B cell (primary cell): ENCODE measurements at regions not wholly inside any gene's neighbourhood (a gene's known extent, or its start where the extent isn't known, plus 50 kb on each side); places are given as distances from the start of the nearest gene placed in this dataset.

Experiments used
- ATAC-seq: fragments of 200-7000 bp; cut with Tn5 transposase; one replicate; pipeline ENCODE4 v1.10.0; 2021; ENCODE audit warnings: low read depth, mild to moderate bottlenecking, moderate number of reproducible peaks, moderate library complexity
- CTCF ChIA-PET: fragments of 350-600 bp; sonication (Branson Sonifier 250); formaldehyde crosslinking; loops from one replicate; lab custom pipeline; 2021; ENCODE audit warnings: antibody characterized with exemption, inconsistent platforms; lab: Charles Lee
- POLR2A ChIA-PET: fragments of 350-600 bp; sonication (Branson Sonifier 250); formaldehyde crosslinking; loops from one replicate; lab custom pipeline; 2021; ENCODE audit warnings: antibody characterized with exemption; lab: Charles Lee
- DNase-seq: peaks from one replicate; pipeline ENCODE4 v3.0.0; 2013
- H2AFZ ChIP-seq: 2 replicates; pipeline ENCODE4 v1.6.1; 2012; ENCODE audit warnings: mild to moderate bottlenecking, low read depth, low read length; ENCODE audit not compliant: insufficient read depth, poor library complexity, severe bottlenecking
- H3K27ac ChIP-seq, 2 donors: 1 replicate in 1 of 2; 2 replicates in 1 of 2; pipeline ENCODE4 v1.5.1; 2012 to 2013; ENCODE audit warnings: low read length in 2 of 2, mild to moderate bottlenecking in 2 of 2, moderate library complexity in 1 of 2
- H3K27me3 ChIP-seq, 4 experiments: fragments of 200-600 bp in 1 of 4; sonication (generic) in 1 of 4; replicated peaks in 1 of 4; 1 replicate in 2 of 4; 2 replicates in 2 of 4; pipeline versions ENCODE4 v1.6.1 to v1.7.0; 2013 to 2016; ENCODE audit warnings: low read length in 3 of 4, mild to moderate bottlenecking in 2 of 4, mixed read lengths in 1 of 4, moderate library complexity in 1 of 4; ENCODE audit not compliant: insufficient read depth in 4 of 4, control insufficient read depth in 3 of 4; ENCODE audit errors: control extremely low read depth in 1 of 4
- H3K36me3 ChIP-seq, 2 experiments: replicated peaks in 1 of 2; 1 replicate in 1 of 2; 2 replicates in 1 of 2; pipeline versions ENCODE4 v1.6.1 to v1.7.1; 2013; ENCODE audit warnings: low read length in 1 of 2; ENCODE audit not compliant: insufficient read depth in 2 of 2, control insufficient read depth in 1 of 2; ENCODE audit errors: control extremely low read depth in 1 of 2, extremely low read depth in 1 of 2
- H3K4me1 ChIP-seq, 2 donors: fragments of 200-600 bp in 1 of 2; sonication (generic) in 1 of 2; 1 replicate in 1 of 2; 2 replicates in 1 of 2; pipeline versions ENCODE4 v1.5.1 to v1.6.1; 2013 to 2017; ENCODE audit warnings: low read length in 2 of 2; ENCODE audit not compliant: control insufficient read depth in 2 of 2, insufficient read depth in 2 of 2
- H3K4me2 ChIP-seq: replicated peaks from 2 replicates; pipeline ENCODE3; 2012; ENCODE audit warnings: mild to moderate bottlenecking, low read depth, low read length; ENCODE audit not compliant: poor library complexity, severe bottlenecking
- H3K4me3 ChIP-seq, 5 experiments: fragments of 200-600 bp in 1 of 5; sonication (generic) in 1 of 5; 1 replicate in 3 of 5; 2 replicates in 2 of 5; pipeline versions ENCODE4 v1.5.1 to v1.7.0; 2011 to 2016; ENCODE audit warnings: low read length in 4 of 5, mild to moderate bottlenecking in 4 of 5, low read depth in 2 of 5, control low read depth in 1 of 5, moderate library complexity in 1 of 5; ENCODE audit not compliant: insufficient read depth in 1 of 5; ENCODE audit errors: control extremely low read depth in 1 of 5, extremely low read depth in 1 of 5
- H3K79me2 ChIP-seq: fragments of 200-600 bp; sonication (generic); one replicate; pipeline ENCODE4 v1.6.0; 2016; ENCODE audit warnings: low read length; ENCODE audit not compliant: control insufficient read depth, insufficient read depth
- H3K9ac ChIP-seq: fragments of 200-600 bp; sonication (generic); 2 replicates; pipeline ENCODE4 v1.6.1; 2017; ENCODE audit warnings: mild to moderate bottlenecking, low read length, moderate library complexity
- H3K9me3 ChIP-seq, 3 donors: one replicate each; pipeline versions ENCODE4 v1.6.1 to v1.7.1; 2013; ENCODE audit warnings: low read length in 2 of 3; ENCODE audit not compliant: control insufficient read depth in 2 of 3, insufficient read depth in 1 of 3; ENCODE audit errors: control extremely low read depth in 1 of 3
- H4K20me1 ChIP-seq: 2 replicates; pipeline ENCODE4 v1.6.0; 2012; ENCODE audit warnings: mild to moderate bottlenecking, low read length; ENCODE audit not compliant: insufficient read depth, control insufficient read depth, poor library complexity, severe bottlenecking
- H3K27ac Mint-ChIP-seq: one replicate; pipeline ENCODE4 v1.8.0; 2021; ENCODE audit warnings: mixed read lengths
- H3K27me3 Mint-ChIP-seq: one replicate; pipeline ENCODE4 v1.8.0; 2021; ENCODE audit warnings: mixed read lengths
- H3K4me1 Mint-ChIP-seq: one replicate; pipeline ENCODE4 v1.8.0; 2021; ENCODE audit warnings: mixed read lengths
- H3K4me3 Mint-ChIP-seq: one replicate; pipeline ENCODE4 v1.8.0; 2021; ENCODE audit warnings: mixed read lengths
- H3K9me3 Mint-ChIP-seq: one replicate; pipeline ENCODE4 v1.8.0; 2022; ENCODE audit warnings: mixed read lengths; ENCODE audit not compliant: insufficient read depth
- CTCF ChIP-seq: fragments of 200-600 bp; IDR thresholded peaks from one replicate; pipeline ENCODE4 v1.8.0; 2022; ENCODE audit warnings: antibody characterized with exemption, mild to moderate bottlenecking
- EZH2 ChIP-seq: IDR thresholded peaks from 2 replicates; pipeline ENCODE4 v1.6.1; 2012; ENCODE audit warnings: borderline replicate concordance, low read depth, mild to moderate bottlenecking, moderate library complexity, low read length; ENCODE audit not compliant: insufficient read depth, poor library complexity, severe bottlenecking
- WGBS: methylation state at CpG from one replicate; pipeline ENCODE4 v1.1.5; 2013; ENCODE audit warnings: missing lambda C conversion rate; ENCODE audit not compliant: insufficient coverage; 5-methylcytosine and 5-hydroxymethylcytosine counted together
- intact Hi-C: fragments of 100-400 bp; cut with micrococcal nuclease; formaldehyde crosslinking; loops from one replicate; pipeline ENCODE4 v1.10.0; 2022

- Histone ChIP-seq H4K20me1 (no peaks in the 10 kb centered on the region), H3K27me3 (no peaks in the 10 kb centered on the region), H2AFZ (no peak overlapping the region), H3K9me3 (peaks cover 0 to 6% (median 0%) of the 10 kb centered on the region in 3 donors), H3K4me3 (no peak overlapping the region), H3K4me1 (no peaks in the 10 kb centered on the region), H3K4me2 (no peak overlapping the region), H3K27ac (no peak overlapping the region), H3K36me3 (no peaks in the 10 kb centered on the region), H3K79me2 (no peaks in the 10 kb centered on the region), H3K9ac (no peak overlapping the region)
- TF ChIP-seq CTCF = no peak
- TF ChIP-seq EZH2 = no peak
- no peak for ATAC-seq
- WGBS = no CpG with 5 or more reads among the region's 3 CpGs
- intact Hi-C loops = no loop called here
- Mint-ChIP-seq H3K27ac (no peak overlapping the region), H3K4me3 (no peak overlapping the region), H3K4me1 (no peaks in the 10 kb centered on the region), H3K27me3 (no peaks in the 10 kb centered on the region), H3K9me3 (peaks cover 9% of the 10 kb centered on the region)
- ChIA-PET CTCF (no interaction called here), POLR2A (no interaction called here)
- DNase-seq = no peak
These were observed 1783.1 kb downstream of the PCDH7 start for GRCh38 chr4:32503241-32503640.

- intact Hi-C loops = no loop called here
- Histone ChIP-seq H2AFZ (no peak overlapping the region), H3K9me3 (peaks cover 0 to 6% (median 0%) of the 10 kb centered on the region in 3 donors), H3K4me2 (no peak overlapping the region), H3K36me3 (no peaks in the 10 kb centered on the region), H3K4me1 (no peaks in the 10 kb centered on the region), H3K9ac (no peak overlapping the region), H3K27me3 (no peaks in the 10 kb centered on the region), H3K4me3 (no peak overlapping the region), H3K79me2 (no peaks in the 10 kb centered on the region), H3K27ac (no peak overlapping the region), H4K20me1 (no peaks in the 10 kb centered on the region)
- Mint-ChIP-seq H3K27me3 (no peaks in the 10 kb centered on the region), H3K9me3 (peaks cover 5% of the 10 kb centered on the region), H3K4me1 (no peaks in the 10 kb centered on the region), H3K4me3 (no peak overlapping the region), H3K27ac (no peak overlapping the region)
- ChIA-PET POLR2A (no interaction called here), CTCF (no interaction called here)
- WGBS = 92% methylated on average over 2 of the region's 2 CpGs
- TF ChIP-seq EZH2 (no peak), CTCF (no peak)
- DNase-seq (no peak), ATAC-seq (no peak)
These were observed 1785.9 kb downstream of the PCDH7 start for GRCh38 chr4:32506067-32506466.
